ENCODE measurements at regions not wholly inside any gene's neighbourhood (a gene's known extent, or its start where the extent isn't known, plus 50 kb on each side); places are given as distances from the start of the nearest gene placed in this dataset.

DNA sequence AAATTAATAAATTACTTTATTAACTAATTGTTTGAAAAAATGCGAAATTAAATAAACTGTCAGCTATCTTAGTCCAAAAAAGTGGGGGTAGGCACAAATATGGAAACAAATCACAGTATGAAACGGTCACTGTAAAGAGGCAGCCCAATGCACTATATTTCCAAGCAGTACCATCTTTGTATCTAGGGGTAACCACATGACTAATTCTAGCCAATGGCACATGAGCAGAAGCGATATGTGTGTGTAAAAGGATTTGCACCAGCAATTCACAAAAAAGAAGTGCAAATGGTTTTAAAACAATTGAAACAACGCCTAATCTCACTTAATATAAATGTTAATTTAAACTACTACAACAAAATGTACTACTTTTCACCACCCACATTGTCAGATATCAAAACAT is 129.5 kb upstream of the PRNP start:
- no peak for DNase-seq

DNA sequence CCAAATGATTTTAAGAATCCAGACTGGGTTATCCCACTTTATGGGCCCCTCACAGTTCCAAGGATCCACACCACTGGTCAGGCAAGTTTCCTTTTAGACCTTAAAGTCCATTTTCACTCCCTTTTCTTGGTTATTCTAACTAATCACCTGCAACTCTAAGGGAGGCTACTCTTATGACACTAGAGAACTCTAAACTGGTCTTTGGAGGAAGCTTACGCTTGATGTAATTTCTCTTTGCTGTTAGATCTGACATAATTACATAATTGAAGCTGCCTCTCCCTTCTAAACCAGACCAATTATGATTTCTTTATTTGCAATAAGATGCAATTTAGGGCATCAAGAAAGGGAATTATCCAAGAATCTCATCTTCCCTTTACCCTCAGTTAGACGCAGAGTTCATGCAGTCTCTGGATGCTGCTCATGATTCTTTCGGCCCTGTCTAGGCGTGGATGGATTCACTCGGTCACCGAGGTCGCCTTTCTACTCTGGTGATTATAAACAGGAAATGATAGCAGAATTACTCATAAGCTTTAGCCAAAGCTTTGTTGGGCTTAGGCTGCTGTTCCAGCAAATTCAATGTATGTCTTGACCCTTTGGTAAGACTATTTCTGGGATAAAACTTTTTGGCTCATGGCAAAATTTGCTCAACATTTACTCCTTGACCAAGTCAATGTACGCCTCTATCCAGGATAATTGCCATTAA is 130.9 kb upstream of the PRNP start:
- no peak for DNase-seq

DNA sequence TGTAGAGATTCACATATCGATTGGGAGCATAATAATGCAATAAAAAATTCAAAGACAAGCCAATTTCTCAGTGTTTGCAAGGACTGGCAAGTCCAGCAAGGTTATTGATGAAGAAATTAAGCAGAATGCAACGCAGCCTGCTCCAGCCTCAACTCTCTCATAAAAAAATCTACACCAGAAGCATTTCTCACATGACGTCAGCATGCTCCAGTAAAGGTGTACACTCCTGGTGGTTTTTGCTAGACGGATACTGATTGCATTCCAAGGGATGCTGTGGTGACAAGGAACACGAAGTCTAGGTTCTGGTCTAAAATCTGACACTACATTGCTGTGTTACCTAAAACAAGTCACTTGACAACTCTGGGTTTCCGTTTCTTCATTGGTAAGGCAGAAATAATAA is 131.9 kb upstream of the PRNP start:
- no peak for DNase-seq

DNA sequence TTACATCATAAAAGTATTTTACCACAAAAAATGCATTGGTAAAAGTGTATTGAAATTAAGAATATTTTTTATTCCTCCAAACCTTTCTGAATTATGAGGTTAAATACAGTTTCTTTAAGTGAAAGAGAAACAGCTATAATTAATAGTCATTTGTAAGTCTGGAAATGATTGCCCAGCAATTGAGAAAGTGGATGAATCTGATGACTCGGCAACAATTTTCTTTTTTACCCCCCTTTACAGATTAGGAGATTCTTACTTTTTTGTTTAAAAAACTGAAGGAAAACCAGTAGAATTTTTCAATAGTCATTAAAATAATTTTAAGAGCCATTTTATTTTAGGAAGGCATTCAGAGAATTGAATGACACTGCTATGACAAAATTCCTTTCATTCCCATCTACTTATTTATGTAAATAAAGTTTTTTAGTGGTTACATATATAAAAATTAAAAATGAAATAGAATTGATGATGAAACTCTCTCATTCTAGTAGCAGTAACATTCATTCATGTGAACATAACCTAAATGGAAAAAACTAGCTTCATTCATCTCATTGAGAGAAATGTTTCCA is 134.1 kb upstream of the PRNP start:
- DNase-seq: no peak

- DNase-seq: no peak
These were observed 135.5 kb upstream of the PRNP start for GRCh38 chr20:4550740-4551139.

DNA sequence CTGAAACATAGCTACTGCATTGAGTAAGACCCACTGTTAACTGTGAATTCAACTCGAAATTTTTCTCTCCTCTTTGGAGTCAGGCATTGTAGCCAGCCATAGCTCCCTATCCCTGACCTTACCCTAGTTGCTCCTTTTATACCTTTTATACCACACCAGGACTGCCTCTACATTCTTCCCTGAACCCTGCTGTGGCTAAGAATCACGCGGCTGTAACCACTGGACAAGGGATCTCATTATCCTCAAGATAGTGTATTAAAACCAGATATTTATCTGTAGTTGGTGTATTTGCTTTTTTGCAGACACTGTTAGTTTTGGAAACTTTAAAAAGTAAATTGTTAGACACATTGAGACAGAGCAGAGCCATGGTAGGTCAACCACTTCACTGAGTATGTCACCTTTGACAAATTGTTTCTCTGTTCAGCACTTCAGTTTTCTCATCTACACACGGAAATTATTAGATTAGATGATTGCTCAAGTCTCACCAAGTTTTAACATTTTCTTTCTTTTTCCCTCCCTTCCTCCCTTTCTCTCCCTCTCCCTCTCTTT is 136.5 kb upstream of the PRNP start:
- no peak for DNase-seq

GRCh38 chr20:4548552-4548951 is 137.7 kb upstream of the PRNP start:
- DNase-seq: no peak

- no peak for DNase-seq
These were observed 139.5 kb upstream of the PRNP start for GRCh38 chr20:4546786-4547185.

- no peak for DNase-seq
These were observed 139.9 kb upstream of the PRNP start for GRCh38 chr20:4546342-4546741.

DNA sequence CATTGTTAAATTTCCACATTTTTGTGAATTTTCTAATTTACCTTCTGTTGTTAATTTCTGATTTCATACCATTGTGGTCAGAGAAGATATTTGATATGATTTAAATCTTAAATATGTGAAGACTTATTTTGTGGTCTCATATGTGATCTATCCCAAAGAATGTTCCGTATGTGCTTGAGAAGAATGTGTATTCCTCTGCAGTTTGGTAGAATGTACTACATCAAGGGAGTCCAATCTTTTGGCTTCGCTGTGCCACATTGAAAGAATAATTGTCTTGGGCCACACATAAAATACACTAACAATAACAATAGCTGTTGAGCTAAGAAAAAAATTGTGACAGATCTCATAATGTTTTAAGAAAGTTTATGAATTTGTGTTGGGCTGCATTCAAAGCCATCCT is 140.7 kb upstream of the PRNP start:
- DNase-seq: no peak

DNA sequence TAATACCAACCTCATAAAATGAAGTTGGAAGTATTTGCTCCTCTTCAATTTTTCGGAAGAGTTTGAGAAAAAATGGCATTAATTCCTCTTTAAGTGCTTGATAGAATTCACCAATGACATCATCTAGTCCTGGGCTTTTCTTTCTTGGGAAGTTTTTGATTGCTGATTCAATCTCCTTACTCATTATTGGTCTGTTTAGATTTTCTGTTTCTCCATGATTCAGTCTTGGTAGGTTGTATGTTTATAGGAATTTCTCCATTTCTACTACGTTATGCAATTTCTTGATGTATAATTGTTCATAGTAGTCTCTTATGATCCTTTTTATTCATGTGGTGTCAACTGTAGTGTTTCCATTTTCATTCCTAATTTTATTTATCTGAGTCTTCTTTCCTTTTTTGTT is 141.5 kb upstream of the PRNP start:
- no peak for DNase-seq

- no peak for DNase-seq
These were observed 144.0 kb upstream of the PRNP start for GRCh38 chr20:4542270-4542669.

GRCh38 chr20:4534315-4534714 is 151.9 kb upstream of the PRNP start:
- no peak for DNase-seq

- DNase-seq: no peak
These were observed 152.7 kb upstream of the PRNP start for GRCh38 chr20:4533368-4534133.

DNA sequence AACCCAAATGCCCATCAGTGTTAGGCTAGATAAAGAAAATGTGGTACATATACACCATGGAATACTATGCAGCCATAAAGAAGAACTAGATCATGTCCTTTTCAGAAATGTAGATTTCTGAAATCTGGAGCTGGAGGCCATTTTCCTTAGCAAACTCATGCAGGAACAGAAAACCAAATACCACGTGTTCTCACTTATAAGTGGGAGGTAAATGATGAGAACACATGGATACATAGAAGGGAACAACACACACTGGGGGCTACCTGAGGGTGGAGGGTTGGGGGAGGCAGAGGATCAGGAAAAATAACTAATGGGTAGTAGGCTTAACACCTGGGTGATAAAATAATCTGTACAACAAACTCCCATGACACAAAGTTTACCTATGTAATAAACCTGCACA is 153.5 kb upstream of the PRNP start:
- DNase-seq: no peak

DNA sequence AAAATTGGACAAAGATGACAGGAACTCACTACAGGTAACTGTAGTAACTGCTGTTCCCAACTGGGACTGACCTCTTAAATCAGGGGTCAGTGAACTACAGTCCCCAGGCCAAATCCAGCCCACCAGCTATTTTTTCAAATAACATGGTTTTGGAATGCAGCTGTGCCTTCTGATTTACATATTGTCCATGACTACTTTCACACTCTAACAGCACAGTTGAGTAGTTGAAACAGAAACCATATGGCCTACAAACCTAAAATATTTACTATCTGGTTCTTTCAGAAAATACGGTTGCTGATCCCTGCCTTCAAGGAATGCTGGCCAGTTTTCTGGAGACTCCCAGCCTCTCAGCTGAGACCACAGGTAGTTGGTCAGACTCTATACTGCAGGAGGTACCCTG is 161.5 kb upstream of the PRNP start:
- no peak for DNase-seq

DNA sequence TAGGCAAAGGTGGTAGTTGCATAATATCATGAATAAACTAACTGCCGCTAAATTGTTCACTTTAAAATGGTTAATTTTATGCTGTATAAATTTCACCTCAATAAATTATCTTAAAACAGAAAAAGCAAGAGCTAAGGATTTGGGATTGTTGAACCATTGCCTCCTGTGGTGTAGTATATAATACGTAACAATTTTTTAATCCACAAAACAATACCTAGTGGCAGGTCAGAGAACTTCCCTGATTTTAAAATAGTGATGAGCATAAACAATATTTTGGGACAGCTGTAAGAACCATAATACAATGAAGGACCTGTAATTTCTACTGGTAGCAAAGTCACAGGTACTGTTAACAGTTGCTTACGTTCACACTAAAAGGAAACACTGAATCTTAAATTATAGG is 161.9 kb upstream of the PRNP start:
- DNase-seq: no peak

GRCh38 chr20:4522310-4522709 is 163.9 kb upstream of the PRNP start:
- DNase-seq: no peak

DNA sequence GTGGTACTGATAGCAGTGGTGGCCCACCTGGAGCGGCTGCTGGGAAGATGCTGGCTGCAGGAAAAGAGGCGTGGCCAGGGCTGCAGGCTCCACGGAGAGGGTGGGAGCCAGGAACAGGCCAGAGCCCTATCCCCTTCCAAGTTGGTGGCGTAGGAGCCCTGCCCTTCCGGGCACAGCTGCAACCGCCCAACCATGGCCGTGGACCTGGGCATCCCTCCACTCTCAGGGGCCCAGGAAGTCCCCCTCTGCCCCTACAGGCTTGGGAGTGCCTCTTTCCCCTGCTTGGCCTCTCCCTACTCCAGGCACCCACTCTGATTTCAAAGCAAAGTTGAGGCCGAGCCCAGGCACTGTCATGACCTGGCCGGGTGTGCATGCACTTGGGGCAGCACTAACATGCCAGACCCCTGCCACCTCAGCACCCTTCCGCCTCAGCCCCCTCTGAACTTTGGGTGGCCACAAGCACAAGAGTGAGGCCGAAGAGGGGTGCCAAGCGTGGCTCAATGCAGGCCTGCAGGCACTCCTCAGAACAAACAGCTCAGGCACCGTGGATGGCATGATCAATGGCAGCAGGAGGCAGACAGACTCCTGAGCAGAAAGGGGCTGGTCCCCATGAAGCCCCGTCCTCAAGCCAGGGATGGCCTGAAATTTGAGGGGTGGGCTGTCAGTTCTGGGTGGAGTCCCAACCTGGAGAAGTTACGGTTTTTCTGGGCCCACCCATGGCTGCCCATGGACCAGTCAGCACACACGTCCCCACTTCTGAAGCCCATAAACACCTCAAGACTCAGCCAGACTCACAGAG is 164.9 kb upstream of the PRNP start:
- DNase-seq: no peak

- DNase-seq: no peak
These were observed 166.7 kb upstream of the PRNP start for GRCh38 chr20:4519534-4519933.

DNA sequence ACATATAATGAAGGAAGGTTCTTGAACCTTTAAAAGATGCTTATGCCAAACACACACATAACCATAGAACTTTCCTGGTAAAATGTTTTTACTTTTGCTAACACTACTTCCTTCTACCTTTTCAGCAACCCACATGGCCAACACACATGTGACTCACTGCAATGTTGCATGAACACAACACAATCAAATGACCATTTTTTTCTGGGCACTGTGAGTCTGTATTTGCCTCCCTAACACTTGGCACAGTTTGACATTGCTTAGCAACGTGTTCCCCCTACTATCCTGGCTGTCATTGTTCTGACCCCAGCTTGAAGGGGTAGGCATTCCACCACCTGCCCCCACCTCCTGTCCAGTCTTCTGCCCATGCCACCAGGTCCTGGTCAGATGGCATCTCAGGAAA is 169.4 kb upstream of the PRNP start:
- DNase-seq: no peak

GRCh38 chr20:4513720-4514119 is 172.5 kb upstream of the PRNP start:
- no peak for DNase-seq
